GM19468 (cell line): ENCODE measurements at regions not wholly inside any gene's neighbourhood (a gene's known extent, or its start where the extent isn't known, plus 50 kb on each side); places are given as distances from the start of the nearest gene placed in this dataset.
"Not testable (repeated sequence)": the region's sequence is repeated elsewhere in the genome, so short reads cannot be mapped to it uniquely, and the experiment has no call there.

Source experiments
- ATAC-seq: cut with Tn5 transposase; IDR thresholded peaks from one replicate; pipeline ENCODE4 v1.9.1; 2021; ENCODE audit warnings: mild to moderate bottlenecking, moderate library complexity, moderate number of reproducible peaks; ENCODE audit not compliant: unreplicated experiment; ENCODE audit errors: extremely low read depth

GRCh38 chr10:4294271-4294670, 509.3 kb upstream of the KLF6 start:
- ATAC-seq = no peak

- no peak for ATAC-seq
Observed at GRCh38 chr10:4291990-4292389, 507.0 kb upstream of the KLF6 start.

- no peak for ATAC-seq
Observed at GRCh38 chr10:4285121-4285520, 500.1 kb upstream of the KLF6 start.

DNA sequence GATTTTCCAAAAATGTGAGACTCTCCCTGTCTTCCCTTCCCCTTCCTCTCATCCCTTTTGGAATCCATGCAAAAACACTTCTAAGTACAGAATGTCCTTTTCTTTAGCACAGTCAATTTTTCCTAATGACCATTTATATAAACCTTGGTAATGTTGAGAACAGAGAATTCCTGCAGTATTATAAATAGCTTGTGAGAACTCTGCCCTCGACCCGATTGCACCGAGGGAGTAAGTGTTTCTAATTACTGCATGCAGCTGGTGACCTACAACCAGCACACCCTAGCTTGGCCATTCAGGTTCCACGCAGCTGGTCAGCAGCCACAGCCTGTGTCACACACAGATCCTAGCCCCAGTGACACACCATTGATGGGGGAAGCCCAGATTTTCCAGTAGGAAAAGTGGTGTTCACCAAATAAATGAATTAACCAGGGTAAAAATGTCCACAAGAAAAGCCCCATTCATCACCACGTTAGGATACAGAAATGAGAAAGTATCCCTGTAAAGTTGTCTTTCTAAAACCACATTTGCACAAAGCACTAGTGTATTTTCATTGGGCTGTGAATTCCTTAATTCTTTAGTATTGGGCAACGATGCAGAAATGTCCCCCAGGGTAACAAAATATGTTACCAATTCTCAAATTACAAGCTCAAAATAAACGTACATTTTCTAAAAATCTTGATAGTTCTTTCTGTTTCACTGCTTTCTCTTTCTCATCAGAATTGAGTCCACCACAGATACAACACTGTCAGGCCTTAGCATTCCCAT, 499.0 kb upstream of the KLF6 start:
- ATAC-seq = no peak

DNA sequence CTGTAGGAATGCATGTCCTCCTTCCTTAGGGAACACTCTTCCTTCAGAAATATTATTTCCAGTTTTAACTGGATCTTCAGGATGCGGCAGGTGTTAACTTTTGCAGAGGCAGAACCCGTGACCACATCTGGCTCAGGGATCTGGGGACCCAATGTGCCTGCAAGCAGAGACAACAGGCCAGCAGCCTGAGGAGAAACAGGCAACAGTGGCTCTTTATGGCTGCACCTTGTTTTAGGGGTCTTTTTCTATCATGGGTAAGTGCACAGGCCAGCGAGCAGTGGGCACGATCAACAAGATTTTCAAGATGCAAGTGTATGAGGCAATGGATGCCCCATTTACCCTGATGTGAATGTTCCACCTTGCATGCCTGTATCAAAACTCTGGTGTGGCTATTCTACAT, 497.5 kb upstream of the KLF6 start:
- no peak for ATAC-seq

DNA sequence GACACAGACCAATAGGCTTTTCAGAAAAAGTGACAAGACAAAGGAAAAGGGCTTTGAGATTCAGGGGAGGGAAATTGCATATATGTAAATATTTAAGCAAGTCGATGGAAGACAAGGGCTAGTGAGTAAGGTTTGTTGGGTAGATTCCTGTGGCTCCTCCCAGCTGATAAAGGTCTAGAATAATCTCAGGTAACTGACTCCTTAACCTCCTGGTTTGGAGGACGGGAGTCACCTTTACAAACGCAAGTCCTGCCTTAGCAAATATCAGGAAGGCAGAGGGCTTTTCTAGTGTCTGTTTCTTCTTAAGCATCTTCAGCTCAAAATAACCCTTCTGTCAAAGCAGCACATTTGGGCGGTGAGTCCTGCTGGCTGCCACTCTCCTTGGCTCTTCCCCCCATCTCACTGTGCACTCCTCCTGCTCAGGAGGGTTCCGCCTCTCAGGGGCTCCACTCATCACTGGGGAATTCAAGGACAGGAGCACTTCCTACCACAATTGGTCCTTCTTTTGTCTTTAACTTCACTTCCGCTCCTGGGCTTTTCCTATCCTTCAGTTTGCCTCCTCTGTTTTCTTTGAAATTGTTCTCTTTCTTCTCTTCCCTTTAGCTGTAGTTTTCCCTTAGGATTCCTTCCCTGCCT, 496.3 kb upstream of the KLF6 start:
- no peak for ATAC-seq

DNA sequence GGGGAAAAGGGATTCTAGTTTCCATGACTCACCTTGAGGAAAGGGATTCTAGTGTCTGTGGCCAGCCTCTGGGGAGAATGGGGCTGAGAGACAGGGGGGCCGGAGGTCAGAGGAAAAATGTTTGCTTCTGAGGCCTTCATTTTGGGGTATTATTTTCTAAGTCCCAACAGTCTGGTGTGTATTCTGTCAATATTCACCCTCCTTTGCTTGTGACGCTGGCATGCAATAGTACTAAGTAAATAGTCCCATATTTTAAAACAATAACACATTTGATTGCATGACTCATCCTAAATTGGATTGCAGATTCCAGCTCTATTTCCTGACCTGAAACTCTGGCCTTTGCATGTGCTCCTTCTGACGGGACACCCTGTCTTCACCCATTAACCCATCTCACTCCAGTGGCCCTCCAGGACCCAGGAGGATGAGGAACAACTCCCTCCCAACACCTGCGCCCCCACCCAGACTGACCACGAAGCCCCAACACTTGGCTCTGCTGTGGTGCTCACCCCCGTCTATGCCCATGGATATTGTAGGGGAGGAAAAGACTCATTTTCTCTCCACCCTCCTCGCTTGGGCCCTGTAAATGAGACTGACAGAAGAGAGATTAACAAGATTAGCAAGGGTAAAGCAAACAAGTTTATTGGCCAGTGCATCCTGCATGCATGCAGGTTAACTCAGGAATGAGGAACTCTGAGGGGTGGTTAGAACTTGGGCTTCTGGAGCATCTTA, 495.6 kb upstream of the KLF6 start:
- ATAC-seq = no peak

DNA sequence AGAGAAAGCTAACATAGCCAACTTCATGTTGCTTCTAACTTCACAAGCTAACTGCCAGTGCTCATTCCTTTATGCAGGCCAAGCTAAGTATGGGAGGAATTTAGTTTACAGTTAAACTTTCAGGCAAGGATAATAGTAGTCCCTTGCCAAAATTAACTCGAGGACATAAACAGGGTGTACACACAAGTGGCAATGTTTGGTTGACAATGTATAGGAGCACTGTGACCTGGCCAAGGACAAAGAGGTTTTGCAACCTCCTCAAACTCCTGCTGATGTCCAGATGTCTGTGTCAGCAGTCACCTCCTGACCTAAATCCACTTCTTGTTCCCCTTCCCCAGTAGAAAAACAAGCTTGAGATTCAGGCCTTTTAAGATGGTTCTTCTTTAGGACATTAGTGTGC, 494.6 kb upstream of the KLF6 start:
- no peak for ATAC-seq

DNA sequence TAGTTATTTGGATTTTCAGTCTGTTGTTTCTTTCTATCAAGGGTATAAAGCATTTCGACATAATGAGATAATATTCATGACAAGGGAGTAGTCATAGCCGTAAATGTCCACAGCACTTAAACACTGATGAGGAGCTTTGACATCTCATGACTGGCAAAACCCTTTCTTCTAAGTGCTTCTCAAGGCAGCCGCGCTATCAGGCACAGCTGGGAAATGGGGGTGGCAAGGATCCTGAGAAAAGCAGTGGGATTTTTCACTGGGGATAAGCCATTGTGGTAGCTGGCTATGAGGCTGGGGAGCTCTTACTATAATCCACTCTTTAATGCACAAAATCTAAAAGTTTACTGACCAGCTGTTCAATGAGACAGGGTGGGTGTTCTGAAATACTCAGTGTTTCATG, 493.2 kb upstream of the KLF6 start:
- ATAC-seq = no peak

DNA sequence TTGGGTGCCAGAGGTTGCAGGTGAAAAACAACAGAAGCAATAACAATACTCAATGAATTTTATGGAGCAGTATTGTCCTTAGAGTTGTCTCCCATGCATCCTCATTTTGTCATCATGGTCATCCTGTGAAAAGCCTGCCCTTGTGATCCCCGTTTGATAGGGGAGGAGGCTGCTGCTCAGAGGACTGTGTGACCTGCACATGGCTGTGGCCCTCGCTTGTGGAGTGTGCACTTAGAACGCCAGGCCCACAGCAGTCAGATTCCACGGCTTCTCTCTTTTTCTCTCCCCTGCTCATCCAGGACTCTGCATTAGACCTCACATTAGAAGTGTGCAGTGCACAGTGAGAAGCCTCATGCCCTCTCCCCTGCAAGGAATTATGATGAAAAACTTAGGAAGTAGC, 491.1 kb upstream of the KLF6 start:
- ATAC-seq = no peak

DNA sequence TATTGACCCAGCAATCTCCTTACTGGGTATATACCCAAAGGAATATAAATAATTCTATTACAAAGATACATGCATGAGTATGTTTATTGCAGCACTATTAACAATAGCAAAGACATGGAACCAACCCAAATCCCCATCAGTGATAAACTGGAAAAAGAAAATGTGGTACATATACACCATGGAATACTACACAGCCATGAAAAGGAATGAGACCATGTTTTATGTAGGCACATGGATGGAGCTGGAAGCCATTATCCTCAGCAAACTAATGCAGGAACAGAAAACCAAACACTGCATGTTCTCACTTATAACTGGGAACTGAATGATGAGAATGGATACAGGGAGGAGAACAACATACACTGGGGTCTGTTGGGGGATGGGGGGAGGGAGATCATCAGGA, 489.7 kb upstream of the KLF6 start:
- not testable (repeated sequence) for ATAC-seq

DNA sequence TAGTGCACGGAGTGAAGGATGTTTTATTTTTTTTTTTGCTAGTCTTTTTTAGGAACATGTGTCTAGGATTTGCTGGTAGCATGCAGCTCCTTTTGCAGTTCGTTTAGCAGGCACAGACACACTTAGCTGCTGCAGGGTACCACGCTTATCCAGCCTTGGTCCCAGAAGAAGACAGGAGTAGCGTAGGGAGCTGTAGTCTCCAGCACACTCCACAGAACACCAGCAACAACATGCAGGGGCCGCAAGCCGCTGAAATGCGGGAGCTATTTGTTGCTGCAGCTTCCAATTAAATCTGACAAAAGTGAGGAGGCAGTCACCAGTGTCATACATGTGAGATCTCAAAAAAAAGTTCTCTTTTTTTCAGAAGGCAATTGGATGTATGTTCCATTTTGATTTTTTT, 486.2 kb upstream of the KLF6 start:
- ATAC-seq = no peak

DNA sequence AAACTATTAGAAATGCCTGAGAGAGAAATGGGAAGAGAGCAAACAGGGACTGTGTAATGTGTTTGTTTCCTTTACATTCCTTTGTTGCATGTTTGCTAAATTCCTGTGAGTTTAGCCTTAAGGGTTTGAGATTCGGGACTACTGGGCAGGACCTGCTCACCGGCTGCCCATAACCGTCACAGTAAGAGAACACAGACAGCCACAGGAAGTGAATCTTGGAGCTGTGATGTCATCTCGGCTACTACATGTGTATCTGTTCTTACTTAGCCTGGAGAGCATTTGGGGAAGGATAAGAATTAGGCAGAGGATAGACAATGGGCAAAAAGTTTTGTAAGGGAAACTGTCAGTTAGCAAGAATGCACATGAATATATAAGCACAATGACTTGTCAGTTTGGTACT, 485.1 kb upstream of the KLF6 start:
- no peak for ATAC-seq

- ATAC-seq = not testable (repeated sequence)
Observed at GRCh38 chr10:4268490-4268889, 483.5 kb upstream of the KLF6 start.

GRCh38 chr10:4267086-4267773, 482.2 kb upstream of the KLF6 start:
- no peak for ATAC-seq

DNA sequence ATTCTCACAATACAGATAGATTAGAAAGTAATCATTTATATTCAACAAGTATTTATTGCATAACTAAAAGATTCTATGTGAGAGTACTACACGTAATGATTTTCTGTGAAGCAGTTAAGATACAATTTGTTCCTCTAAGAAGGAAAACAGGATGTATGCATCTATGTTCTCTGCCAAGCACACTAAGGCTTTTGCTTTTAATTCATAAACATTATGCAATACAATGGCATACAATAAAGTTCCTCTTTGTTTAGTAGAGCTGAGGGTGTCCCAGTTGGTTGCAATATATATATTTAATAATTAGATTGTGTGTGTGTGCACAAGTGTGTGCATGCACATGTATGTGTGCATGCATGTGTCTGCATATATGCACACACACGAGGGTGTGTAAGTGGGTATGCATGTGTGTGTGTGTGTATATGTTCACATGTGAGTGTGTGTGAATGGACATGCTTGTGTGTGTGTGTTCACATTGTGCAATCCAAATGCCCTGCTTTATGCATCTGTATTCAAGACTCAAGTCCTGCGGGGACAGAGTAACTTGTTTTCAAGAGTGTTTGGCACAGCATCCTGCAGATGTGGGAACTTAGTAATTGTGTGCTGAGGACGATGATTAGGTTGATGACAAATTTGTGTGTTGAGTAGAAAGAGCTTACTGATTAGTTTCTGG, 481.5 kb upstream of the KLF6 start:
- no peak for ATAC-seq

DNA sequence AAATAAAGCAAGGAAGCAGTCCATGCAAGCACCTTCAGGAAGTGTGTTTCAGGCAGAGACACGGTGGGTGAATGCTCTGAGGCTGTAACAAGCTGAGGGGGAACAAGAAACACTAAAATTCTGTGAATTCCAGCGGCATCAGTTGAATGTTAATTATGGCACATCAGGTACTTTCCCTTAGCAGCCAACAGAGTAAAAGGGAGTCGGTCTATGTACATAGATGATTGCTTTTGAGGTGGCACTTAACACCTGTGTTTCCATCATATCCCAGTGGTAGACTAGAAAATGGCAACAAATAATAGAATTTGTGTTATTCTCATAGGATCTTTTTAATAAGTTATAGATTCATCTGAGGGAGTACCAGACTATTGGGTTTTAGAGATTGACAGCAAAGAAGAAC, 481.0 kb upstream of the KLF6 start:
- ATAC-seq = no peak

- ATAC-seq = no peak
Observed at GRCh38 chr10:4264209-4264865, 479.3 kb upstream of the KLF6 start.

GRCh38 chr10:4263601-4263921, 478.6 kb upstream of the KLF6 start:
- no peak for ATAC-seq
